Liver (tissue), 8 donors: ENCODE measurements at regions not wholly inside any gene's neighbourhood (a gene's known extent, or its start where the extent isn't known, plus 50 kb on each side); places are given as distances from the start of the nearest gene placed in this dataset.

Experiments used
- DNase-seq: peaks from one replicate; pipeline ENCODE4 v3.0.0-alpha.2; 2017; ENCODE audit warnings: low spot score
- H3K27ac ChIP-seq, 2 donors: one replicate each; pipeline ENCODE4 v1.7.0; 2013; ENCODE audit warnings: inconsistent platforms in 2 of 2, low read length in 2 of 2, control low read depth in 1 of 2, low read depth in 1 of 2, mild to moderate bottlenecking in 1 of 2
- H3K27me3 ChIP-seq, 4 donors: one replicate each; pipeline versions ENCODE4 v1.6.1 to v1.7.0; 2013; ENCODE audit warnings: low read length in 3 of 4, inconsistent platforms in 1 of 4, mild to moderate bottlenecking in 1 of 4, moderate library complexity in 1 of 4; ENCODE audit not compliant: control insufficient read depth in 4 of 4, insufficient read depth in 4 of 4
- H3K36me3 ChIP-seq, 4 donors: one replicate each; pipeline versions ENCODE4 v1.6.1 to v1.7.0; 2013; ENCODE audit warnings: low read length in 3 of 4, mild to moderate bottlenecking in 3 of 4, low read depth in 1 of 4, moderate library complexity in 1 of 4; ENCODE audit not compliant: control insufficient read depth in 4 of 4, insufficient read depth in 3 of 4
- H3K4me1 ChIP-seq, 4 donors: one replicate each; pipeline versions ENCODE4 v1.6.1 to v1.7.0; 2013; ENCODE audit warnings: low read length in 3 of 4, mild to moderate bottlenecking in 3 of 4, moderate library complexity in 1 of 4; ENCODE audit not compliant: control insufficient read depth in 4 of 4, insufficient read depth in 4 of 4
- H3K4me3 ChIP-seq, 3 donors: one replicate each; pipeline versions ENCODE4 v1.6.1 to v1.7.0; 2013; ENCODE audit warnings: low read length in 3 of 3, control low read depth in 1 of 3, low read depth in 1 of 3, mild to moderate bottlenecking in 1 of 3
- H3K9ac ChIP-seq, 2 donors: one replicate each; pipeline ENCODE4 v1.7.0; 2013; ENCODE audit warnings: low read length in 2 of 2, mild to moderate bottlenecking in 2 of 2, moderate library complexity in 2 of 2, control low read depth in 1 of 2, low read depth in 1 of 2
- H3K9me3 ChIP-seq, 4 donors: one replicate each; pipeline versions ENCODE4 v1.6.1 to v1.7.0; 2013; ENCODE audit warnings: low read length in 3 of 4; ENCODE audit not compliant: control insufficient read depth in 4 of 4
- EGR1 ChIP-seq, 2 donors: IDR thresholded peaks; 2 replicates each; pipeline ENCODE4 v1.6.1; 2016 to 2018; ENCODE audit warnings: antibody characterized with exemption in 2 of 2, low read depth in 2 of 2
- FOXA2 ChIP-seq: IDR thresholded peaks from 2 replicates; pipeline ENCODE4 v1.6.1; 2016; ENCODE audit warnings: antibody characterized with exemption
- GABPA ChIP-seq, 2 donors: IDR thresholded peaks in 1 of 2; conservative IDR thresholded peaks in 1 of 2; 2 replicates each; pipeline ENCODE4 v1.6.1; 2016; ENCODE audit warnings: antibody characterized with exemption in 2 of 2, mild to moderate bottlenecking in 1 of 2, moderate library complexity in 1 of 2
- HNF4A ChIP-seq, 2 donors: conservative IDR thresholded peaks; 2 replicates each; pipeline ENCODE4 v1.6.1; 2016; ENCODE audit warnings: antibody characterized with exemption in 2 of 2, mild to moderate bottlenecking in 2 of 2
- HNF4G ChIP-seq: IDR thresholded peaks from 2 replicates; pipeline ENCODE4 v1.6.1; 2016; ENCODE audit warnings: antibody characterized with exemption
- JUND ChIP-seq, 2 donors: IDR thresholded peaks; 2 replicates each; pipeline ENCODE4 v1.6.1; 2016; ENCODE audit warnings: antibody characterized with exemption in 2 of 2
- NR2F2 ChIP-seq: IDR thresholded peaks from 2 replicates; pipeline ENCODE4 v1.6.1; 2016; ENCODE audit warnings: antibody characterized with exemption
- RAD21 ChIP-seq, 2 donors: IDR thresholded peaks; 2 replicates each; pipeline ENCODE4 v1.6.1; 2016; ENCODE audit warnings: antibody characterized with exemption in 2 of 2, mild to moderate bottlenecking in 2 of 2
- SP1 ChIP-seq: IDR thresholded peaks from 2 replicates; pipeline ENCODE4 v1.6.1; 2018; ENCODE audit warnings: antibody characterized with exemption, mild to moderate bottlenecking
- TAF1 ChIP-seq: conservative IDR thresholded peaks from 2 replicates; pipeline ENCODE4 v1.6.1; 2016; ENCODE audit warnings: antibody characterized with exemption, mild to moderate bottlenecking
- YY1 ChIP-seq: IDR thresholded peaks from 2 replicates; pipeline ENCODE4 v1.6.1; 2016; ENCODE audit warnings: antibody characterized with exemption, mild to moderate bottlenecking
- WGBS: extraction: QIAGEN DNeasy Blood & Tissue Kit; methylation state at CpG from one replicate; pipeline ENCODE4 v1.1.7; 2013; 5-methylcytosine and 5-hydroxymethylcytosine counted together
- TF ChIP-seq, protein P1 (sequence below): IDR thresholded peaks from 2 replicates; pipeline ENCODE4 v1.6.1; 2016; ENCODE audit warnings: antibody characterized with exemption, mild to moderate bottlenecking
- TF ChIP-seq, protein P2 (sequence below): IDR thresholded peaks from 2 replicates; pipeline ENCODE4 v1.6.1; 2016; ENCODE audit warnings: antibody characterized with exemption
- TF ChIP-seq, protein P3 (sequence below): fragments of 150-350 bp; IDR thresholded peaks from 2 replicates; pipeline ENCODE4 v1.5.1; 2017; ENCODE audit warnings: improper control_type of control experiment, low read depth, low read length; ENCODE audit not compliant: missing input control
- TF ChIP-seq, protein P4 (sequence below): IDR thresholded peaks from 2 replicates; pipeline ENCODE4 v1.6.1; 2016; ENCODE audit warnings: antibody characterized with exemption
- TF ChIP-seq, protein P5 (sequence below): IDR thresholded peaks from 2 replicates; pipeline ENCODE4 v1.6.1; 2016; ENCODE audit warnings: antibody characterized with exemption
- donor health status: healthy.
- donor health status: healthy.
- donor health status: healthy.
- donor health status: healthy.
- donor health status: healthy.

DNA sequence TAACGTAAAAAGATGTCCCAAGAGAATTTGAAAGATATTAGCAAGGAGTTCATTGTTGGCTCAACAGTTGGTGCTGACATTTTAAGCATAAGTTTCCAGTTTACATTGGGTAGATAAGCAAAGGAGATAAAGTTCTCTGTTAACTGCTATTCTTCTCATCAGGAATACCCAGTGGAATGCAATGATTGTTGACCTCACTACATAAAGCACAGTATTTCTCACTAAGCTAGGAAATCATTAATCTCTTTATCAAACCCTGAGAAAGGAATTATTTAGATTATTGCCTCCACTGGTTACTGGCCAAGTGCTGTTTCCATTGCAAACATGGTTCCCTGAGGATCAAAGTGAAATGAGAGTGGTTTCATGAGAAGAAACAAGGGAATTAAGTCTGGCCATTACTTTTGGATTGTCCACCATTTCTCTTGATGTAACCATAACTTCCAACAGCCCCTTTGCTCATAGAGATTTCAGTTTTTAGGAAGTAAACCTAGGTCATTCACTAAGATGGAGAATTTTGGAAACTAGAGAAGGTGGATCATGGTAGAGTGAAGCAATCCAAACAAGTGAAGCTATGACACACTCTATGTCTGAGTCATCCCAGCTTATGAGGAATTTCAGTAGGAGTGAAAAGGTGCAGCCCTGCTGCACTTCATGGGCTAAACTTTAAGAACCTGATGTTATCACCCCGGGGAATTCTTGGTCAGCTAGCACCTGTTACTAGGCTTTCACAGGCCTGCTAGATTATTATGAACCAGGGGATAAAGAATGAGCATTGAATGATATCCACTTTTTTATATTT is 163.4 kb downstream of the AREG start:
- H3K27ac ChIP-seq: no peak overlapping the region
- H3K4me1 ChIP-seq: no peaks in the 10 kb centered on the region
- H3K27me3 ChIP-seq: no peaks in the 10 kb centered on the region
- 84% methylated on average over 2 of the region's 2 CpGs for WGBS
- no peaks in the 10 kb centered on the region for H3K9me3 ChIP-seq
- TF ChIP-seq, protein P1, sequence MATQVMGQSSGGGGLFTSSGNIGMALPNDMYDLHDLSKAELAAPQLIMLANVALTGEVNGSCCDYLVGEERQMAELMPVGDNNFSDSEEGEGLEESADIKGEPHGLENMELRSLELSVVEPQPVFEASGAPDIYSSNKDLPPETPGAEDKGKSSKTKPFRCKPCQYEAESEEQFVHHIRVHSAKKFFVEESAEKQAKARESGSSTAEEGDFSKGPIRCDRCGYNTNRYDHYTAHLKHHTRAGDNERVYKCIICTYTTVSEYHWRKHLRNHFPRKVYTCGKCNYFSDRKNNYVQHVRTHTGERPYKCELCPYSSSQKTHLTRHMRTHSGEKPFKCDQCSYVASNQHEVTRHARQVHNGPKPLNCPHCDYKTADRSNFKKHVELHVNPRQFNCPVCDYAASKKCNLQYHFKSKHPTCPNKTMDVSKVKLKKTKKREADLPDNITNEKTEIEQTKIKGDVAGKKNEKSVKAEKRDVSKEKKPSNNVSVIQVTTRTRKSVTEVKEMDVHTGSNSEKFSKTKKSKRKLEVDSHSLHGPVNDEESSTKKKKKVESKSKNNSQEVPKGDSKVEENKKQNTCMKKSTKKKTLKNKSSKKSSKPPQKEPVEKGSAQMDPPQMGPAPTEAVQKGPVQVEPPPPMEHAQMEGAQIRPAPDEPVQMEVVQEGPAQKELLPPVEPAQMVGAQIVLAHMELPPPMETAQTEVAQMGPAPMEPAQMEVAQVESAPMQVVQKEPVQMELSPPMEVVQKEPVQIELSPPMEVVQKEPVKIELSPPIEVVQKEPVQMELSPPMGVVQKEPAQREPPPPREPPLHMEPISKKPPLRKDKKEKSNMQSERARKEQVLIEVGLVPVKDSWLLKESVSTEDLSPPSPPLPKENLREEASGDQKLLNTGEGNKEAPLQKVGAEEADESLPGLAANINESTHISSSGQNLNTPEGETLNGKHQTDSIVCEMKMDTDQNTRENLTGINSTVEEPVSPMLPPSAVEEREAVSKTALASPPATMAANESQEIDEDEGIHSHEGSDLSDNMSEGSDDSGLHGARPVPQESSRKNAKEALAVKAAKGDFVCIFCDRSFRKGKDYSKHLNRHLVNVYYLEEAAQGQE: no peak
- TF ChIP-seq, protein P2, sequence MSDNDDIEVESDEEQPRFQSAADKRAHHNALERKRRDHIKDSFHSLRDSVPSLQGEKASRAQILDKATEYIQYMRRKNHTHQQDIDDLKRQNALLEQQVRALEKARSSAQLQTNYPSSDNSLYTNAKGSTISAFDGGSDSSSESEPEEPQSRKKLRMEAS: no peak
- TF ChIP-seq HNF4A (conservative IDR thresholded peaks at IDR 0.05): no peak
- TF ChIP-seq, protein P3, sequence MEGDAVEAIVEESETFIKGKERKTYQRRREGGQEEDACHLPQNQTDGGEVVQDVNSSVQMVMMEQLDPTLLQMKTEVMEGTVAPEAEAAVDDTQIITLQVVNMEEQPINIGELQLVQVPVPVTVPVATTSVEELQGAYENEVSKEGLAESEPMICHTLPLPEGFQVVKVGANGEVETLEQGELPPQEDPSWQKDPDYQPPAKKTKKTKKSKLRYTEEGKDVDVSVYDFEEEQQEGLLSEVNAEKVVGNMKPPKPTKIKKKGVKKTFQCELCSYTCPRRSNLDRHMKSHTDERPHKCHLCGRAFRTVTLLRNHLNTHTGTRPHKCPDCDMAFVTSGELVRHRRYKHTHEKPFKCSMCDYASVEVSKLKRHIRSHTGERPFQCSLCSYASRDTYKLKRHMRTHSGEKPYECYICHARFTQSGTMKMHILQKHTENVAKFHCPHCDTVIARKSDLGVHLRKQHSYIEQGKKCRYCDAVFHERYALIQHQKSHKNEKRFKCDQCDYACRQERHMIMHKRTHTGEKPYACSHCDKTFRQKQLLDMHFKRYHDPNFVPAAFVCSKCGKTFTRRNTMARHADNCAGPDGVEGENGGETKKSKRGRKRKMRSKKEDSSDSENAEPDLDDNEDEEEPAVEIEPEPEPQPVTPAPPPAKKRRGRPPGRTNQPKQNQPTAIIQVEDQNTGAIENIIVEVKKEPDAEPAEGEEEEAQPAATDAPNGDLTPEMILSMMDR: no peak
- TF ChIP-seq, protein P4, sequence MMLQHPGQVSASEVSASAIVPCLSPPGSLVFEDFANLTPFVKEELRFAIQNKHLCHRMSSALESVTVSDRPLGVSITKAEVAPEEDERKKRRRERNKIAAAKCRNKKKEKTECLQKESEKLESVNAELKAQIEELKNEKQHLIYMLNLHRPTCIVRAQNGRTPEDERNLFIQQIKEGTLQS: no peak
- no peak for TF ChIP-seq TAF1
- no peak for TF ChIP-seq GABPA (IDR thresholded peaks at IDR 0.05 in 1 of 2, conservative IDR thresholded peaks at IDR 0.05 in 1 of 2)
- TF ChIP-seq NR2F2: no peak
- no peak for TF ChIP-seq SP1
- no peak for TF ChIP-seq EGR1 (IDR thresholded peaks at IDR 0.05; ENCODE audit: low read depth in 2 of 2)
- TF ChIP-seq FOXA2: no peak
- TF ChIP-seq YY1: no peak
- TF ChIP-seq HNF4G: no peak
- TF ChIP-seq JUND (IDR thresholded peaks at IDR 0.05): no peak
- TF ChIP-seq, protein P5, sequence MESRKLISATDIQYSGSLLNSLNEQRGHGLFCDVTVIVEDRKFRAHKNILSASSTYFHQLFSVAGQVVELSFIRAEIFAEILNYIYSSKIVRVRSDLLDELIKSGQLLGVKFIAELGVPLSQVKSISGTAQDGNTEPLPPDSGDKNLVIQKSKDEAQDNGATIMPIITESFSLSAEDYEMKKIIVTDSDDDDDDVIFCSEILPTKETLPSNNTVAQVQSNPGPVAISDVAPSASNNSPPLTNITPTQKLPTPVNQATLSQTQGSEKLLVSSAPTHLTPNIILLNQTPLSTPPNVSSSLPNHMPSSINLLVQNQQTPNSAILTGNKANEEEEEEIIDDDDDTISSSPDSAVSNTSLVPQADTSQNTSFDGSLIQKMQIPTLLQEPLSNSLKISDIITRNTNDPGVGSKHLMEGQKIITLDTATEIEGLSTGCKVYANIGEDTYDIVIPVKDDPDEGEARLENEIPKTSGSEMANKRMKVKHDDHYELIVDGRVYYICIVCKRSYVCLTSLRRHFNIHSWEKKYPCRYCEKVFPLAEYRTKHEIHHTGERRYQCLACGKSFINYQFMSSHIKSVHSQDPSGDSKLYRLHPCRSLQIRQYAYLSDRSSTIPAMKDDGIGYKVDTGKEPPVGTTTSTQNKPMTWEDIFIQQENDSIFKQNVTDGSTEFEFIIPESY: no peak
- no peak overlapping the region for H3K4me3 ChIP-seq
- no peak for DNase-seq
- H3K9ac ChIP-seq: no peak overlapping the region
- H3K36me3 ChIP-seq: no peaks in the 10 kb centered on the region

DNA sequence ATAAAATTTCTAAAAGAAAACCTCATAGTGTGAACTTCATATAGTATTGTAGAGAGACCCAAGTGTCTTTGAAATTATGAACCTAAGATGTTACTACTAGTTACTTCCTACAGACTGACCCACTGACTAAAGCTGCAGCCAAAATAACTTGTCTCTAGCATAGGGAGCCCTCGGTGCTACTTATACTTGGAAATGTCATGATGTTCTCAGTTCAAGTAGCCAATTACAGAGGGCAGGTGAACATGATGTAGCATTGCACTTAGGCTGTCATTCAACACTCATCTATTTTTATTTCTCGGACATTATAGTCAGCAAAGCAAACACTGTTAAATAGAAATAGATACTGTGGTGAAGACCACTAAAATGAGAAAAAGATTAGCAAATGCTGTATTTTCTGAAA is 165.6 kb downstream of the AREG start:
- Histone ChIP-seq H3K4me1 (no peaks in the 10 kb centered on the region), H3K27me3 (no peaks in the 10 kb centered on the region), H3K4me3 (no peak overlapping the region), H3K36me3 (no peaks in the 10 kb centered on the region), H3K9ac (no peak overlapping the region), H3K9me3 (no peaks in the 10 kb centered on the region), H3K27ac (no peak overlapping the region)
- TF ChIP-seq EGR1 (IDR thresholded peaks at IDR 0.05; ENCODE audit: low read depth in 2 of 2): no peak
- TF ChIP-seq JUND (IDR thresholded peaks at IDR 0.05): no peak
- TF ChIP-seq RAD21 (IDR thresholded peaks at IDR 0.05): no peak
- no peak for TF ChIP-seq YY1
- TF ChIP-seq, protein P5: no peak
- no peak for TF ChIP-seq SP1
- TF ChIP-seq, protein P3: no peak
- 92% methylated on average over 2 of the region's 2 CpGs for WGBS
- DNase-seq: no peak
